HL-60 (cell line): ENCODE measurements at regions not wholly inside any gene's neighbourhood (a gene's known extent, or its start where the extent isn't known, plus 50 kb on each side); places are given as distances from the start of the nearest gene placed in this dataset.

Source experiments
- DNase-seq, 2 experiments: peaks; one replicate each; pipeline ENCODE4 v3.0.0-alpha.2; 2010 to 2020; ENCODE audit warnings: low read depth in 1 of 2, low spot score in 1 of 2
- H3K27ac ChIP-seq: fragments of 250-450 bp; sonication (Bioruptor Pico); replicated peaks from 2 replicates; pipeline ENCODE4 v1.5.1; 2020; ENCODE audit warnings: mild to moderate bottlenecking, moderate library complexity
- H3K27me3 ChIP-seq: fragments of 250-450 bp; sonication (Bioruptor Pico); 2 replicates; pipeline ENCODE4 v1.5.1; 2021; ENCODE audit warnings: mild to moderate bottlenecking, moderate library complexity; ENCODE audit not compliant: insufficient read depth, poor library complexity, severe bottlenecking
- H3K4me3 ChIP-seq: replicated peaks from 2 replicates; pipeline ENCODE4 v1.5.1; 2011; ENCODE audit warnings: mild to moderate bottlenecking, control low read depth, low read length; ENCODE audit not compliant: insufficient read depth
- CTCF ChIP-seq: IDR thresholded peaks from one replicate; pipeline ENCODE4 v1.5.1; 2011; ENCODE audit warnings: low read length, control low read depth, inconsistent platforms; ENCODE audit not compliant: insufficient read depth
- GABPA ChIP-seq: IDR thresholded peaks from 2 replicates; pipeline ENCODE4 v1.6.1; 2012; ENCODE audit warnings: low read depth
- POLR2AphosphoS5 ChIP-seq: IDR thresholded peaks from 2 replicates; pipeline ENCODE4 v1.6.1; 2012; ENCODE audit warnings: low read depth
- SPI1 ChIP-seq: IDR thresholded peaks from 2 replicates; pipeline ENCODE4 v1.6.1; 2012; ENCODE audit warnings: low read depth, mild to moderate bottlenecking, borderline replicate concordance
- TF ChIP-seq, protein P1 (sequence below): IDR thresholded peaks from 2 replicates; pipeline ENCODE4 v1.6.1; 2012; ENCODE audit warnings: low read depth; ENCODE audit not compliant: insufficient replicate concordance

DNA sequence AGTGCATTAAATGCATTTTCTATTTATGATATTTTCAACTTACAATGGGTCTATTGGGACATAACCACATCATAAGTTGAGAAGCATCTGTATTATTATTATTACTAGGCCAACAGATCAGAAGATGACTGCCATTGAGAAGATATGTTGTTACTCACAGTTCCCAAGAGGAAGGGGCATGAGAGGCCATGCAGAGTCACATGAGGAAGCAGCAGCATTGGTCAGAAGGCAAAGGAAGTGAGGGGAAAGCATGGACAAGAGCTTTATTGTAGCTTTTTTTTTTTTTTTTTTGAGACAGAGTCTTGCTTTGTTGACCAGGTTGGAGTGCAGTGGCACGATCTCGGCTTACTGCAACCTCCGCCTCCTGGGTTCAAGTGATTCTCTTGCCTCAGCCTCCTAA is 66.2 kb upstream of the LCLAT1 start:
- DNase-seq: no peak
- Histone ChIP-seq H3K27ac (no peak overlapping the region), H3K4me3 (no peak overlapping the region), H3K27me3 (no peaks in the 10 kb centered on the region)
- TF ChIP-seq GABPA (no peak), SPI1 (no peak), POLR2AphosphoS5 (no peak), CTCF (no peak)
- TF ChIP-seq, protein P1, sequence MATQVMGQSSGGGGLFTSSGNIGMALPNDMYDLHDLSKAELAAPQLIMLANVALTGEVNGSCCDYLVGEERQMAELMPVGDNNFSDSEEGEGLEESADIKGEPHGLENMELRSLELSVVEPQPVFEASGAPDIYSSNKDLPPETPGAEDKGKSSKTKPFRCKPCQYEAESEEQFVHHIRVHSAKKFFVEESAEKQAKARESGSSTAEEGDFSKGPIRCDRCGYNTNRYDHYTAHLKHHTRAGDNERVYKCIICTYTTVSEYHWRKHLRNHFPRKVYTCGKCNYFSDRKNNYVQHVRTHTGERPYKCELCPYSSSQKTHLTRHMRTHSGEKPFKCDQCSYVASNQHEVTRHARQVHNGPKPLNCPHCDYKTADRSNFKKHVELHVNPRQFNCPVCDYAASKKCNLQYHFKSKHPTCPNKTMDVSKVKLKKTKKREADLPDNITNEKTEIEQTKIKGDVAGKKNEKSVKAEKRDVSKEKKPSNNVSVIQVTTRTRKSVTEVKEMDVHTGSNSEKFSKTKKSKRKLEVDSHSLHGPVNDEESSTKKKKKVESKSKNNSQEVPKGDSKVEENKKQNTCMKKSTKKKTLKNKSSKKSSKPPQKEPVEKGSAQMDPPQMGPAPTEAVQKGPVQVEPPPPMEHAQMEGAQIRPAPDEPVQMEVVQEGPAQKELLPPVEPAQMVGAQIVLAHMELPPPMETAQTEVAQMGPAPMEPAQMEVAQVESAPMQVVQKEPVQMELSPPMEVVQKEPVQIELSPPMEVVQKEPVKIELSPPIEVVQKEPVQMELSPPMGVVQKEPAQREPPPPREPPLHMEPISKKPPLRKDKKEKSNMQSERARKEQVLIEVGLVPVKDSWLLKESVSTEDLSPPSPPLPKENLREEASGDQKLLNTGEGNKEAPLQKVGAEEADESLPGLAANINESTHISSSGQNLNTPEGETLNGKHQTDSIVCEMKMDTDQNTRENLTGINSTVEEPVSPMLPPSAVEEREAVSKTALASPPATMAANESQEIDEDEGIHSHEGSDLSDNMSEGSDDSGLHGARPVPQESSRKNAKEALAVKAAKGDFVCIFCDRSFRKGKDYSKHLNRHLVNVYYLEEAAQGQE: no peak

DNA sequence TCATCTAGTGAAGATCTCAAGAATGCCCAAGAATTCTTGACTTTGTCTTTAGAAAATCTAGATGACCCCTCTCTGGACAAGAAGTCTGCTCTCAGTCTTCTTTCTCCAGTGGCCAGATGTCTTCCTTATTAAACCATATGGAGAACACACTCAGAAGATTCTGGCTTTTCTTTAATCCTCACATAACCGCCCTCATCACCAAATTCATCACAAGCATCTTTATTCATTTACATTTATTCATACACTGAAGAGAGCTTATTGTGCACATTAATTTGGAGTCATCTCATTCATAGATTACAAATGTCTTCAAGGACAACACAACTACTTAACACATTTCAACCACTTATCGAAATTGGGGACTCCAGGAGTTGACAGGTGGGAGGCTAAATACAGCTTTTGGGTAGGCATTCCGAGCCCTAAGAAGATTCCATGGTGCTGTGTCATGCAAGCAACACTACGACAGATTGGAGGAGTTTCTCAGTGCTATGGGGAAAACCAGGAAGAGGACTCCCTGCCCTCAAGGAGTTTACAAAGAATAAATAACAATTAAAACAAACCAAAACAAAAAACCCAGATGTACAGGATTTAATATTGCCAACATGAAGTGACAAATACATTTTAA is 64.8 kb upstream of the LCLAT1 start:
- no peak for TF ChIP-seq SPI1
- TF ChIP-seq POLR2AphosphoS5: no peak
- TF ChIP-seq, protein P1: no peak
- no peak for TF ChIP-seq GABPA
- no peak for TF ChIP-seq CTCF
- Histone ChIP-seq H3K27ac (no peak overlapping the region), H3K27me3 (no peaks in the 10 kb centered on the region), H3K4me3 (no peak overlapping the region)
- no peak for DNase-seq

DNA sequence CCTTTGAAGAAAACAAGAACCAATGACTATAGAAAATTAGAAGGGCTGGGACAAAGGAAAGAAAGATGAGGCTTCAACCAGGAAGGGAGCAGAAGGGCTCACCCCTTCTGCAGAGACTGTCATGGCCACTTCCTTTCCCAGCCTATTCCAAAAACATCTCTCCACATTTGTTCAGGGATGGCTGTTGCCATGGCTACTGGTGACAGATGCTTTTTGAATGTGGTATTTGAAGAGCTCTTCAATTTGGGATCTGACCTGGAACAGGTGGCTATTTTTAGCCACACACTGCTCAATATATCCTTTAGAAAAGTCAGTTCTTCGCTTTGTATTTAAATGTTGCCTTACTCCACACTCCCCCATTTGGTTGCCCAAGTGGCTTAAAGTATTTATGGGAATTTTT is 64.1 kb upstream of the LCLAT1 start:
- no peaks in the 10 kb centered on the region for H3K27me3 ChIP-seq
- TF ChIP-seq SPI1: no peak
- TF ChIP-seq CTCF: no peak
- TF ChIP-seq POLR2AphosphoS5: no peak
- no peak for TF ChIP-seq GABPA
- TF ChIP-seq, protein P1: no peak
- no peak for DNase-seq

More for the DNA sequence above, 64.1 kb upstream of the LCLAT1 start:
- H3K27ac ChIP-seq: no peak overlapping the region
- no peak overlapping the region for H3K4me3 ChIP-seq
